HCT116 (cell line): ENCODE measurements at regions not wholly inside any gene's neighbourhood (a gene's known extent, or its start where the extent isn't known, plus 50 kb on each side); places are given as distances from the start of the nearest gene placed in this dataset.
"Not testable (repeated sequence)": the region's sequence is repeated elsewhere in the genome, so short reads cannot be mapped to it uniquely, and the experiment has no call there.

Source experiments
- CBX3 ChIP-seq: IDR thresholded peaks from 2 replicates; pipeline ENCODE4 v1.6.1; 2012; ENCODE audit warnings: low read depth
- CEBPB ChIP-seq: IDR thresholded peaks from 2 replicates; pipeline ENCODE4 v1.6.1; 2012; ENCODE audit warnings: low read depth
- EZH2phosphoT487 ChIP-seq: fragments of 200-600 bp; IDR thresholded peaks from 2 replicates; pipeline ENCODE4 v1.6.1; 2018; ENCODE audit warnings: antibody characterized with exemption, borderline replicate concordance
- JUND ChIP-seq: IDR thresholded peaks from 2 replicates; pipeline ENCODE4 v1.6.1; 2012
- POLR2A ChIP-seq: IDR thresholded peaks from 2 replicates; pipeline ENCODE4 v1.7.0; 2011; ENCODE audit warnings: borderline replicate concordance; ENCODE audit not compliant: insufficient read depth, insufficient read length; ENCODE audit errors: extremely low read depth
- POLR2AphosphoS5 ChIP-seq: IDR thresholded peaks from 2 replicates; pipeline ENCODE4 v1.6.1; 2011; ENCODE audit warnings: mild to moderate bottlenecking, low read depth, low read length, moderate library complexity
- RAD21 ChIP-seq: IDR thresholded peaks from 2 replicates; pipeline ENCODE4 v1.6.1; 2012; ENCODE audit warnings: low read depth, mild to moderate bottlenecking
- SP1 ChIP-seq: IDR thresholded peaks from 2 replicates; pipeline ENCODE4 v1.6.1; 2012; ENCODE audit warnings: low read depth
- SRF ChIP-seq: IDR thresholded peaks from 2 replicates; pipeline ENCODE4 v1.6.1; 2012; ENCODE audit warnings: low read depth
- ZNF274 ChIP-seq: fragments of 200-500 bp; sonication (Bioruptor generic); IDR thresholded peaks from 2 replicates; pipeline ENCODE4 v1.6.1; 2014; ENCODE audit warnings: mild to moderate bottlenecking, low read depth, low read length, inconsistent platforms
- TF ChIP-seq, protein P1 (sequence below), 3 experiments: fragments of 200-600 bp in 1 of 3; sonication (generic) in 1 of 3; IDR thresholded peaks in 2 of 3; conservative IDR thresholded peaks in 1 of 3; 2 replicates each; pipeline ENCODE4 v1.5.1; 2012 to 2017; ENCODE audit warnings: low read depth in 2 of 3, low read length in 2 of 3, antibody characterized with exemption in 1 of 3, borderline replicate concordance in 1 of 3, control low read depth in 1 of 3, mild to moderate bottlenecking in 1 of 3, mixed read lengths in 1 of 3, mixed run types in 1 of 3, moderate library complexity in 1 of 3; ENCODE audit not compliant: insufficient read depth in 1 of 3
- TF ChIP-seq, protein P2 (sequence below): IDR thresholded peaks from 2 replicates; pipeline ENCODE4 v1.6.1; 2012

DNA sequence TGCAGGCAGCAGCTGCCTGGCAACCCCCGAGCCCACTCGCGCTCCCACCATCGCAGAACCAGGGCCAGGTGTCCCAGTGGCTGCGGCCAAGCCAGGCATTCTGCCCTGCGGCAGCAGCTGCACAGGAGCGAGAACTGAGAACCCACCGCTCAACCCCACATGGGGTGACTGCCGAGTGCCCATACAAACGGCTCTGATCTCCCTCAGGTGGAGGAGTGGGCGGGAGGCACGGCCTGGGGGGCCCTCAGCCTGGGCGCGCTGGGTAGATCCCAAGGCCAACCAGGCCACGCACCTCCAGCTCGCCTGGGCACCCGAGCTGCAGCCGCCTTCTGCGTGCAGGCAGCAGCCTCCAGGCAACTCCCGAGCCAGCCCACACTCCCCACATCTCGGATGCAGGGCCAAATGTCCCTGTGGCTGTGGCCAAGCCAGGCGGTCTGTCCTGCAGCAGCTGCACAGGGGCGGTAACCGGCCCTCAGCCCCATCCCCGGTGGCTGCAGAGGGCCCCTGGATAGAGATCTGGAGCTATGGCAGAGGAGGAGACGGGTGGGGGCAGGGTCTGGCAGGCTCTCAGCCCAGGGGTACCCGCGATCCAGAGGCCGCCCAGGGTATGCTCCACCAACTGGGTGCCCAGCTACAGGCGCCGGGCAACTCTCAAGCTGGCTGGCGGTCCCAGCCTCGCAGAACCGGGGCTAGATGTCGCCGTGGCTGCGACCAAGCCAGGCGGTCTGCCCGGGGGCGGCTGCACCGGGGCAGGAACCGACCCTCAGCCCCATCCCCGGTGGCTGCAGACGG, 1579.6 kb downstream of the TSPY10 start:
- TF ChIP-seq, protein P1, sequence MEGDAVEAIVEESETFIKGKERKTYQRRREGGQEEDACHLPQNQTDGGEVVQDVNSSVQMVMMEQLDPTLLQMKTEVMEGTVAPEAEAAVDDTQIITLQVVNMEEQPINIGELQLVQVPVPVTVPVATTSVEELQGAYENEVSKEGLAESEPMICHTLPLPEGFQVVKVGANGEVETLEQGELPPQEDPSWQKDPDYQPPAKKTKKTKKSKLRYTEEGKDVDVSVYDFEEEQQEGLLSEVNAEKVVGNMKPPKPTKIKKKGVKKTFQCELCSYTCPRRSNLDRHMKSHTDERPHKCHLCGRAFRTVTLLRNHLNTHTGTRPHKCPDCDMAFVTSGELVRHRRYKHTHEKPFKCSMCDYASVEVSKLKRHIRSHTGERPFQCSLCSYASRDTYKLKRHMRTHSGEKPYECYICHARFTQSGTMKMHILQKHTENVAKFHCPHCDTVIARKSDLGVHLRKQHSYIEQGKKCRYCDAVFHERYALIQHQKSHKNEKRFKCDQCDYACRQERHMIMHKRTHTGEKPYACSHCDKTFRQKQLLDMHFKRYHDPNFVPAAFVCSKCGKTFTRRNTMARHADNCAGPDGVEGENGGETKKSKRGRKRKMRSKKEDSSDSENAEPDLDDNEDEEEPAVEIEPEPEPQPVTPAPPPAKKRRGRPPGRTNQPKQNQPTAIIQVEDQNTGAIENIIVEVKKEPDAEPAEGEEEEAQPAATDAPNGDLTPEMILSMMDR (IDR thresholded peaks at IDR 0.05 in 2 of 3, conservative IDR thresholded peaks at IDR 0.05 in 1 of 3; ENCODE audit: borderline replicate concordance in 1 of 3, insufficient read depth in 1 of 3, low read depth in 2 of 3, low read length in 2 of 3): not testable (repeated sequence)
- not testable (repeated sequence) for TF ChIP-seq SP1, CEBPB, POLR2A, RAD21, ZNF274, POLR2AphosphoS5, CBX3, EZH2phosphoT487, SRF, JUND
- TF ChIP-seq, protein P2, sequence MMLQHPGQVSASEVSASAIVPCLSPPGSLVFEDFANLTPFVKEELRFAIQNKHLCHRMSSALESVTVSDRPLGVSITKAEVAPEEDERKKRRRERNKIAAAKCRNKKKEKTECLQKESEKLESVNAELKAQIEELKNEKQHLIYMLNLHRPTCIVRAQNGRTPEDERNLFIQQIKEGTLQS: not testable (repeated sequence)
